Stimulated activated naive CD4-positive, alpha-beta T cell treated with Interleukin-2 at 50 U/mL for 16 hours (primary cell): ENCODE measurements at regions not wholly inside any gene's neighbourhood (a gene's known extent, or its start where the extent isn't known, plus 50 kb on each side); places are given as distances from the start of the nearest gene placed in this dataset.

Source experiments
- DNase-seq: peaks from one replicate; lab custom pipeline; 2025; lab: John Stamatoyannopoulos, UW

- DNase-seq = no peak
Measured at GRCh38 chr20:41669708-41670263, 51.6 kb upstream of the CHD6 start.

DNA sequence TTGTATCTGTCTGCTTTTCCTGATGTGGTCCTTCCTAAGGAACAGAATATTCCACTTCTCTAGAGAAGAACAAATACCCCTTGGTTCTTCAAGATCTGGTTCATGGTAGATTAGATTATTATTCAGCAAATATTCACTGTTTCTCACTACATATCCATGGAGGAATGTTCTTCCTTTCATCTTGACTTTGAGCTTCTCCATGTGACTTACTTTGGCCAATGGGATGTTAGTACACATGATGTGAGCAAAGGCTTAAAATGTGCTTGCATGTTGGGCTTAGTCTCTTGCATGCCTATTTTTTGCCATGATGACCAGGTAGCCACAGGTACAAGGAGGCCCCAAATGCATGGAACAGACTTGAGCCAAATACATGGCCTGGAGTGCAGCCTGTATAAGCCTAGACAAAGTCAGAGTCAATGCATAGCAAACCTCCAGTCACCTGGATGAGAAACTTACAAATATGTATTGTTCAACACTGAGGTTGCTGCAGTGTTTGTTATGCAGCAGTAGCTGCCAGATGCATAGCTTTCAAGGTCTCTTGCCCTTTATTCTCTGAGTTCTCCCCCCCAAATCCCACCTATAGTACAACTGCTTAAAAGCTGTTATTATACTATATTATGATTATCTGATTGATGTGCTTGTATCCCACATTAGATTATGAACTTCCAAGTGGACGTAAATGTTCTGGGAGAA, 50.0 kb upstream of the CHD6 start:
- no peak for DNase-seq
